Midbrain (tissue), 1 donor: ENCODE measurements at regions not wholly inside any gene's neighbourhood (a gene's known extent, or its start where the extent isn't known, plus 50 kb on each side); places are given as distances from the start of the nearest gene placed in this dataset.
"Not testable (repeated sequence)": the region's sequence is repeated elsewhere in the genome, so short reads cannot be mapped to it uniquely, and the experiment has no call there.

Source experiments
- DNase-seq: peaks from one replicate; lab custom pipeline; 2025; lab: John Stamatoyannopoulos, UW

GRCh38 chr1:244106837-244107493, 55.9 kb downstream of the ZBTB18 start:
- no peak for DNase-seq

GRCh38 chr1:244111027-244111426, 59.9 kb downstream of the ZBTB18 start:
- DNase-seq = no peak

DNA sequence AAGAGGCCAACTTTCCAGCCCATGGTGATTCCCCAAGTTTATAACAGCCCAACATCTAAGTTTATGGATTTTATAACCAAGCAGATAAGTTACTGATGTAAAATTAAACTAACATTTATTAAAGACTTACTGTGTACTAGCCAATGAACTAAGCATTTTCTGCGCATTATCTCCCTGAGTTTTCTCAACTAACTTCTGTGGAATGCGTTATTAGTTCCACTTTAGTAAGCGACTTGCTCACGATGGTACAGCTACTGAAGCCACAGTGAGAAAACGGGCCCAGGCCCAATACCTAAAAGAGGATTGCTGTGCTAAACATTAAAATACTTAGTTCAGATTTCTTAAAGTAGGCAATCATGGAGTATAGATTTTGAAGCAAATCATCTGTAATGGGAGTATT, 61.0 kb downstream of the ZBTB18 start:
- no peak for DNase-seq

DNA sequence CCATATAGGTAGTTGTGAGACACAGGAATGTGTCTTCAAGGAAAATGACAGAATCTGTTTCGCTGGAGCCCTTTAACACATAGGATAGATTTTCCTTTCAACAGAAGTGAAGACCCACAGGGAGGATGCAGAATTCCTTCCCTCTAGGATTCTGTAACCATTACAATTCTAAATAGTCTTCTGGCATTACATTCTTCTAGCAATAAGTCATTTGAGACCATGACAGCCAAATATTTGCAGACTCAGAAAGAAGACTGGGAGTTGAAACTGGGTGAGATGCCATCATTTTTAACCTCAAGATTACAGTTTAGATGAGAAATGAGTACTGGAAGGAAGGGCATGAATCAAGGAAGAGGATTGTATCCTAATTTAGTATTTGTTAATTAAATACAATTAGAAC, 61.6 kb downstream of the ZBTB18 start:
- no peak for DNase-seq

DNA sequence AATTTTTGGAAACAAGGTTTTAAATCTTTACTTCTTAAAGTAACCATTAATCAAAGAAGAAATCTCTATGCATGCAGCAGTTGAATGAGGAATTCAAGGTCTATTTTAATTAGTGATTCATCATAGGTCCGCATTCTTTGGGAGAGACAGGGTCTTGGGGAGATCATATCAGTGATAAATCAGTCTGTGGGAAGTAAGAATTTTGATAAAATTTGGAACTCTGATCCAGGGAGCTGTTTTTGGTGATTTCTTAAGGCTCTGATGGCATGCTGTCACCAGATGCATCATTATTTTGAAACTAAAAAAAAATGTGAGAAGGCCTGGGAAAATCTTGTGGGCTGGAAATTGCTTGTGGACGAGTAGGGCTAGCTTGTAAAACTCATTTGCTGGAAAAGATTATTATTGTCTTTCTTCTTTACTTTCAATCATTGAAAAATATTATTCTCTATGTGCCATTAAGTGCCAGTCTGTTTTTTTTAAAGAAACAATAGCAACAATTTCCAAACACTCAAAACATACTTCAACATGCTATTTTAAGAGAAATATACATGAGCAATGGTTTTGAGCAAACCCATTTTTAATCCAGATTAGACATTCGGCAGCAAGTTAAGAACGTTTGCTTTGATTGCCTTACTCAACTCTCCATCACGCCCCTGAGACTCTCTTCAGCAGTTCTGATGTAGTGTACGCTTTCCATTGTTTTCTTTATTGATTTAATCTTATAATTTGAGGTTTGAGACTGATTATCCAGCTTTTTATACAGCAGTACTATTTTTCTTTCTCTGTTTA, 62.6 kb downstream of the ZBTB18 start:
- DNase-seq = no peak

DNA sequence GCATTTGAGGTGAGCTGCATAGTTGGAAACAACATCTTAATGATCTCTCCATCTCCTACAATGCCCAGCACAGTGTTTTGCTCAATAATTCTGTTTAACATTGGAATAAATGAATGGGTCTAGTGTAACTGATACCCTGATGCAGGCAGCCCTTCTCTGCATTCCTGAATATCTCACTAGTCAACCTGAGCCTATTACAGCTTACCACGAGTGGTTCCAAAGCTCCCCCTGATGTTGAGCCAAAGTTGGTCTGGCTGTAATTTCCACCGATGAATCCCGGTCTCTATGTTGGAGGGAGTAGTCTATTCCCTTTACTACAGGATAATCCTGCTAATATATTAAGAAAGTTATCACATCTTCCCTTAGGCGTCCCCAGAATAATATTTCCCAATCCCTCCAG, 63.8 kb downstream of the ZBTB18 start:
- DNase-seq = no peak

DNA sequence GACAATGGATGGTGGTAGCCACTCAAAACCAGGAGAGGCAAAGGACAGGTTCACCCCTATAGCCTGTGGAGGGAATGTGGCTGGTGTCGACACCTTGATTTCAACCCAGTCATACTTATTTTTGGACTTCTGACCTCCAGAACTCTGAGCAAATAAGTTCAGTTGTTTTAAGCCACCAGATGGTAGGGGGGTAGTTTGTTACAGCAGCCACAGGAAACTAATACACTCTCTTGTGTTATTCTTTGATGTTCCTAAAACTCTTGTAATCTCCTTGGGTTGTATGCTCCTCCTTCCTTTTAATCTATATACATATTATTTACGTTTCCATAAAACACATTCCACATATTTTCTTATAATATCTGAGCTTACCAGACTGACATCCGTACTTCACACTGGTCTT, 65.9 kb downstream of the ZBTB18 start:
- no peak for DNase-seq

DNA sequence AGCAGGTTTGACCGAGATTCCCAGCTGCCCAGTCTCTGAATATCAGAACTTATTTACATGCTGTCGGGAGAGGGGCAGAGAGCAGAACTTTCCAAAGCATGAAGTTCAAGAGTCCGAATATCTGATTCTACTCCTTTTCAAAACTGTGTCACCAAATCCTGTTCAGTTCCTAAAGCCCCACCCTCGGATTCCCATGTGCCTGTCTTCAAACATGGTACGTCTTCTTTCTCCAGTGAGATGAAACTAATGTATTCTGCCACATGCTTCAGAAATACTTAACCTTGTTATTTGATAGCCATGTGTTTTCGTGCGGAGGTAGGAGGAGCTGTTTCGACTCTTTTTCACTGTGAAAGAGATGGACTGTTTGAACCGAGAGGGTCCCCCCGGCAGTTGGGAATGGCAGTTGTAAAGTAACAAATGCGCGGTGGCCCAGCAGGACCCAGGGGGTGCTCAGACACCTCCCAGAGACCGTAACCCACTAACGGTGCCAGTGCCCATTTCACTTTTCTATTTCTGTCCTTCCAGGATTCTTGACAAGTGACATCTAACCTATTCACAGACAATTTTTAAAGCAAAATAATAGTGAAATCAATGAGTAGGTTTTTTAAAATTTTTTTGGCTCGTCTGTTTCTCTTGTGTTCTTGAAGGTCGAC, 67.2 kb downstream of the ZBTB18 start:
- DNase-seq = no peak

DNA sequence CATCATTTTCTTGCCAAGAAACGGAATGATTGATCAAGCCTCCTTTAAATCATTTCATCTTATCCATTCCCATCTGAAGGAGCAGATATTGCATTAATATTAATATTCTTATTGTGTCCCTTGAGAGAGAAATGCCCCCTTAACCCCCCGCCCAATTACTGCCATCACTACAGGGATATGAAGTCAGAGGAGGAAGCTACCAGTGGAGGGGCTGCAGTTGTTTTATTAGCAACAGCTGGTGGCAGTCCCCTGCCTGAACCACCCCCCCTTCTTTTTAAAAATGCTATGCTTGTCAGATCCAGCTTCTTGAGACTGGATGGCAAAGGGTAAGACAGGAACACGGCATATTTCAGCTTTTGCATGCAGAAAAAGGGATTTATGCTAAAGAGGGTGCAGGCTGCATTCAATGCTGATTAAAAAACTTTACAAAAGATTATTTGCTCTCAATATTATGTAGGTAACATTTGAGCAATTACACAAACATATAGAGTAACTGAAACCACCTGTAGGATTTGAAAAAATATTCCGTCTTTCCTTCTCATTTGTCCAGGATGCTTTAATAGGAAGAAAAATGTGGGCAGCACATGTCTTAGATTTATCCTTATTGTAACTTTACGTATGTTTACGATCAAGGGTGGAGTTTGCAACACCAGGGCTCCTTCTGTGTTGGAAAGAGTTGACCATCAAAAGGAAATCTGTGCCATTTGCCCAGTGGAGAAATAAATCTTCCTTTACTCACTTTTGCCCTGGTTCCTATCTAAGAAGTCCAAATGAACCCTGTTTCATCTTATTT, 77.7 kb downstream of the ZBTB18 start:
- DNase-seq = no peak

GRCh38 chr1:244137276-244137675, 86.2 kb downstream of the ZBTB18 start:
- no peak for DNase-seq

GRCh38 chr1:244137725-244138124, 86.6 kb downstream of the ZBTB18 start:
- DNase-seq = no peak

DNA sequence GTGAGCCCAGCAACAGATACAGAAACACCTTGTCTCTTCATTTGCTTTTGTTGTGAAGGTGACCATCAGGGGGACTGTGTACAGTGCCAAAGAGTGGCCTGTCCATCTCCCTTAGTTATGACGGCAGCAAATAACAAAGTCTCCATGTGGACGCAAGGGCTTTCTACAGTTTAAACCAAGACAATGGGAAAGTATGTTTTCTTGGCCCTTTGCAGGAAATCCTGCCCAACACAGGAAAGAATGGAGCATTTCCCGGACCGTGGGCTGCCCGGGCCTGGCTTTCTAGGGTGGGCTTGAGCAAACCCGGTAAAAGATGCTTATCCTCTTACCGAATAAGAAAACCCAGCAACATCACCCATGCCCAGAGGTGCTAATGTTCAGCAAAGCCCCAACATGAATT, 87.3 kb downstream of the ZBTB18 start:
- no peak for DNase-seq

GRCh38 chr1:244139655-244140054, 88.6 kb downstream of the ZBTB18 start:
- DNase-seq = no peak

- DNase-seq = no peak
Observed at GRCh38 chr1:244140420-244140819, 89.3 kb downstream of the ZBTB18 start.

GRCh38 chr1:244144053-244144452, 93.0 kb downstream of the ZBTB18 start:
- DNase-seq = no peak

DNA sequence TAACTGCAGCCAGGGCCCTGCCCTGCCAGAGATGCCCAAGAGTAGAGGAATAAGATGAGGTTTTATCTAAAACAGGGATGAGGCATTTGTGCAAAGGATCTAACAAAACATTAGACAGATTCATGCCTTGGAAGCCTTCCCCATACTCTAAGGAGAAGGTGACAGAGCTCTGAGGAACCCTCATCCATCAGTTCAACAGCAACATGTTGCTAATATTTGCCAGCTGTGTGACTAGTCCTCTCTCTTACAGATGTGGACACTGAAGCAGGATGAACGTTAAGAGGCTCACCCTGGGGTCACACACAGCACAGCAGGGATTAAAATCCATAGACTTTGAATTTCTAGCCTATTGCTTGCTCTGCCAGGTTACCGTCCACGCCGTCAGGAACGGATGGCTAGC, 99.0 kb downstream of the ZBTB18 start:
- no peak for DNase-seq

- no peak for DNase-seq
Observed at GRCh38 chr1:244150665-244151064, 99.6 kb downstream of the ZBTB18 start.

GRCh38 chr1:244151537-244151936, 100.5 kb downstream of the ZBTB18 start:
- DNase-seq = no peak

DNA sequence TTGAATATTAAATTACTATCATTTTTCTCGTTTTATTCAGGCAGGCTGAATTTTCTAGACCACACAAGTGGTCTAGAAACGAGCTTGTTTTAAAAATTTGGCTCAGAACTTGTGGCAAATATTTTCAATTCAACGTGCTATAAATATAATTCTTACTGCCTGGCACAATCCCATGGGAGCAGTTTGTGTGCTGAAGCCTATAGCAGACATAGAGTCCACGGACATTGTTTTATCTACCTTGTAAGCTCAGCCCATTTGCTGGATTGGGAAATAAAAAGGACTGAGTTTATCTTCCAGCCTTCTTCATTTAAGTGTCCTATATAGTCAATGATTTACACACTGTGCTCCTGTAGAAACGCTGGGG, 103.4 kb downstream of the ZBTB18 start:
- no peak for DNase-seq

GRCh38 chr1:244154872-244155531, 103.9 kb downstream of the ZBTB18 start:
- DNase-seq = peak; percentile 61

GRCh38 chr1:244155661-244156060, 104.6 kb downstream of the ZBTB18 start:
- no peak for DNase-seq

DNA sequence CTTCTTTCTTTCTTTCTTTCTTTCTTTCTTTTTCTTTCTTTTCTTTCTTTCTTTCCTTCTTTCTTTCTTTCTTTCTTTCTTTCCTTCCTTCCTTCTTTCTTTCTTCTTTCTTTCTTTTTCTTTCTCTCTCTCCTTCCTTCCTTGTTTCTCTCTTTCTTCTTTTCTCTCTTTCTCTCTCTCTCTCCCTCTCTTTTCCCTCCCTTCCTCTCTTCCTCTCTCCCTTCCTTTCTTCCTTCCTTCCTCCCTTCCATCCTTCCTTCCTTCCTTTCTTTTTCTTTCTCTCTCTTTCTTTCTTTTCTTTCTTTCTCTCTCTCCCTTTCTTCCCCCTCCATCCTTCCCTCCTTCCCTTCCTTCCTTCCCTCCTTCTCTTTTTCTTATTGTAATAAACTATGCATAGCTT, 105.5 kb downstream of the ZBTB18 start:
- DNase-seq = not testable (repeated sequence)
